DMS79 (cell line): ENCODE measurements at regions not wholly inside any gene's neighbourhood (a gene's known extent, or its start where the extent isn't known, plus 50 kb on each side); places are given as distances from the start of the nearest gene placed in this dataset.
A peak's percentile ranks its signal among the peaks of the same experiment; 100 is the strongest.
"Not testable (repeated sequence)": the region's sequence is repeated elsewhere in the genome, so short reads cannot be mapped to it uniquely, and the experiment has no call there.

Source experiments
- DNase-seq: peaks from one replicate; lab custom pipeline; 2025; lab: John Stamatoyannopoulos, UW

DNA sequence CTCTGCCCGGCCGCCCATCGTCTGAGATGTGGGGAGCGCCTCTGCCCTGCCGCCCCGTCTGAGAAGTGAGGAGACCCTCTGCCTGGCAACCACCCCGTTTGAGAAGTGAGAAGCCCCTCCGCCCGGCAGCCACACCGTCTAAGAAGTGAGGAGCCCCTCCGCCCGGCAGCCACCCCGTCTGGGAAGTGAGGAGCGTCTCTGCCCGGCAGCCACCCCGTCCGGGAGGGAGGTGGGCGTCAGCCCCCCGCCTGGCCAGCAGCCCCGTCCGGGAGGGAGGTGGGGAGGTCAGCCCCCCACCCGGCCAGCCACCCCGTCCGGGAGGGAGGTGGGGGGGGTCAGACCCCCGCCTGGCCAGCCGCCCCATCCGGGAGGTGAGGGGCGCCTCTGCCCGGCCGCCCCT lies 63.0 kb upstream of the IGFBP7 start:
- DNase-seq, result not testable (repeated sequence)

DNA sequence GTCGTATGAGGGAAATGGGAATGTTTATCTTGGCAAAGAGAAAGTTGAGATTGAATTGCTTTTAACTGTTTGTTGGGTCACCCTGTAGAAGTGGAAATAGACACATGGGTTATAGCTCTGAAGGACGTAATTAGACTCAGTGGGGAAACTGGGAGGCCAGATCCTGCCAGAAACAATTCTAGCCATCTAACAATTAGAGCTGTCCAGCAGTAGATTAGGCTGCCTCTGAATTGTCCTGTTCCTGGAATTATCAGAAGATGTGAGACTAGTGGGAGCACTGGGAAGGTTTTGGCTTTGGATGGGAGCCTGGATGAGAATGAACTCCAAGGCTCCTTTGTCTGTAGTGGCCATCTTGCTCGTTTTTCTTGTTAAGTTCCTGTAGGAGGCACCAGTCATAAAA lies 61.9 kb upstream of the IGFBP7 start:
- DNase-seq, result no peak

DNA sequence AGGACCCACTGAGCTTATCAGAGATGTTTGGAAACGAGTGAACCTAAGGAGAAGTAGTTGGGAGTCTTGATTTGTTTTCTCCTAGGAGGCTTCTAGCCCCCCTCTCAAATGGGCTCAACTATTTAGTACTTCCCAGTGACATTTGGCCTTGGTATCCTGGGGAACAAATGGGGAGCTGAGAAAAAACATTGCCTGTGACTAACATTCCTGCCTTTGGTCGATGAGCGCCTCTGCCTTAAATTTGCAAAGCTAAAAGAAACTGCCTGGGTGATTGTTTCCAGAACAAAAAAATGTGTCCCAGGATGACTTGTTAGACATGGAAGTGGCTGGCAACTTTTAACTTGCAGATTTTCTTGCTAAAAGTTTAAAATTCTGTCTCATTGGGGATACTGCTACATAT lies 58.8 kb upstream of the IGFBP7 start:
- DNase-seq, result no peak

DNA sequence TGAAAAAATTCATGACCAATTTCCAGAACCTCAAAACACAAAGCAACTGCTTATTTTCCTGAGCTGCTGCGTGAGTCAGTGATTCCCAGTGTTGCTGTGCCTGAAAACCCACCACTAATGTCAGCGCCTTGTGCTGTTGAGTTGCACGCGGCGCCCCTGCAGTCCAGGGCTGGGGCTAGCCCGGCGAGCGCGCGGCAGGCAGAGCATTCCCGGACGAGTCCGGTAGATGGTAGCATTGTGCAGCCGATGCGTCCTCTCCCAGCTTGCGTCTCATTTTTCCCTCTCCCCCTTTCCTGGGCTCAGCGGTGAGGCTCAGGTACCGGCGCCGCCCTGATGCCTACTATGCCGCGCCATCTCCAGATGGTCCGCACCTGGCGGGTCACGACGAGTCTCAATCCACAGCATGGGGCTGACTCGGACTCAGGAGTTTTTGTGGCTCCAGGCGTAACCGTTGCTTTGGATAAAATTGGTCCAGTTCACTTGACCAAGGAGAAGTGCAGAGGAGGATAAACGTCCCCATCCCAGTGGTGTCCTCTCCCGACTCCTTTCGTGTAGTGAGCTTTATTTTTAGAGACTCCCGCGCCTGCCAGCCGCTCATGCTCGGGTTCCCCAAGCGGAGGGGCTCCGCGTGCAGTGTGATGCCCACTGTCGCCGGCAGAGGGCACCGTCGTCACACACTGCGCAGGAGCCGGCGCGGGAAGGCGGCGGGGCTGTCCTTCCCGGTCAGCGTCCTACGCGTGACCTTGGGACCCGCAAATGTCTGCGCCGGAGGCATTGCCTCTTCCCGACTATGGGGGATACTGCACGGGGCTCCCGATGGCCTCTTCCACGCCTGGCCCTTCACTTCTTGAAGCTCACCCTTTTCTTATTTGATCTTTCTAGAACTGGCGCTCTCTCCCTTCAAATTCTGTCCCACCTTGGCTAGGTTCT lies 53.6 kb upstream of the IGFBP7 start:
- DNase-seq, result peak; percentile 57

DNA sequence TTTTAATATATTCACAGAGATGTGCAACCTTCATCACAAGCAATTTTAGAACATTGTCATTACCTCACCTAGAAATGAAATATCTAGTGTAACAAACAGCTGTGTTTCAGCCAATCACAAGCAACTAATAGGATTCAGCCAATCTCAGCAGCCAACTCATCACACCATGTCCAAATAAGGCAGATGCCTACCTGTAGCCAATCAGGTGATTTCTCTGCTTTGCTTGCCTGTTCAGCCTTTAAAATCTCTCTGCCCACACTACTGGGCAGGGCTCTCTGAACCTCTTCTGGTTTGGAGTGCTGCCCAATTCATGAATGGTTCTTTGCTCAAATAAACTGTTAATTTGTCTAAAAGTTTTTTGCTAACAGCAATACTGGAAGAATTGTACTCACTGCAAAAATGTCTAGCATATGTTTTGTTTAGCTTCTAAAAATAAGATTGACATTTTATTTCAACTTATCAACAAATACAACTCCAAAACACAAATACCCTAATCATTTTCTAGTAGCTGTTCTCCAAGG lies 52.4 kb upstream of the IGFBP7 start:
- DNase-seq, result no peak
